Ecto neural progenitor cell (in vitro differentiated cells): ENCODE measurements at regions not wholly inside any gene's neighbourhood (a gene's known extent, or its start where the extent isn't known, plus 50 kb on each side); places are given as distances from the start of the nearest gene placed in this dataset.
"Not testable (repeated sequence)": the region's sequence is repeated elsewhere in the genome, so short reads cannot be mapped to it uniquely, and the experiment has no call there.

Experiments
- DNase-seq: peaks from one replicate; pipeline ENCODE4 v3.0.0-alpha.2; 2018; ENCODE audit warnings: low spot score

DNA sequence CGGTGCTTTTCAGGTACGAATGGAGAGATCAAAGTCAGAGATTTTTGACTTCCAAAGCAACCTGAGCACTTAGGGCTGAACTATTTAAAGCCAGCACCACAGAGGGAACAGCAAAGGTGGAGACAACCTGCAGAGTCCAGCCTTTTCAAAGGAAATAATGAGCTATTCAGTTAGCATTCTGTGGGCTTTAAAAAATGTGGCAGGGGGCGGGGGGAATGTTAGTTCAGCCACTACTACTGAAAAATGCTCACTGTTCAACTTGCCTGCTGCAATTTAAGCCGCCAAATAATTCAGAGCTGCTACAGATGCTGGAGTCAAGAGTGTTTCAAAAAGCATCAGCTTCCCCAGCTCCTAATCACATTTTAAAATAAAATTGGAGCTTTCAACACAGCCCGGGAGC is 473.3 kb upstream of the PLXNA2 start:
- no peak for DNase-seq

DNA sequence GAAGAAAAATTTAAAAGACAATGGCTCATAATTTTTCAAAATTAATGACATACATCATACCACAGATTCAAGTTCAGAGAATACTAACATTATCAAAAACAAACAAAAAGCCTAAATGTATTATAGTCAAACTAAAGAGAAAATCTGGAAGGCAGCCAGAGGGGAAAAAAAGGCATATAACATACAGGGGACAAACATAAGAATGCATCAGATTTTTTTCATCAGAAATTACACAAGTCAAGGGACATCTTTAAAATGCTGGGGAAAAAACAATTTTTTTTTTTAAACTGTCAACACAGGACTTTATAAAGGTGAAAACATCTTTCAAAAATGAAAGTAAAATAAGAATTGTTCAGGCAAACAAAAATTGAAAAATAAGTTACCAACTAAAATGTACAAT is 478.4 kb upstream of the PLXNA2 start:
- no peak for DNase-seq

DNA sequence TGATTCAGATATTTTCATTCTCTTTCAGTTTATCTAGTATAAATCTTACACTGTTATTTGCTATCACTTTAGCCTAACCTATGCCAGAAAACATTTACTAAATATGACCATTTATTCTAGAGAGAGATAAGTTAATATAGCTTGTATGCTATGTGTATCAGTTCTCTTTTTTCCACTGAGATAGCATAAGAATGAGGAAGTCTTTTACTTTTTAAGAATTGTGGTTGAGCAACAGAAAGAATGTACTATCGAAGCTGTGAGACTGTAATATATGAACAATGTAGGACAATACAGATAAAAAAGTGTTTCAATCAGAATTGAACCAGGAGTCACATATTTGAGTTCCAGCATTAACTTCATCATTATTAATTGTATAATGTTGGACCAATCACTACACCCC is 479.9 kb upstream of the PLXNA2 start:
- DNase-seq: no peak

GRCh38 chr1:208728815-208729214 is 484.6 kb upstream of the PLXNA2 start:
- DNase-seq: no peak

DNA sequence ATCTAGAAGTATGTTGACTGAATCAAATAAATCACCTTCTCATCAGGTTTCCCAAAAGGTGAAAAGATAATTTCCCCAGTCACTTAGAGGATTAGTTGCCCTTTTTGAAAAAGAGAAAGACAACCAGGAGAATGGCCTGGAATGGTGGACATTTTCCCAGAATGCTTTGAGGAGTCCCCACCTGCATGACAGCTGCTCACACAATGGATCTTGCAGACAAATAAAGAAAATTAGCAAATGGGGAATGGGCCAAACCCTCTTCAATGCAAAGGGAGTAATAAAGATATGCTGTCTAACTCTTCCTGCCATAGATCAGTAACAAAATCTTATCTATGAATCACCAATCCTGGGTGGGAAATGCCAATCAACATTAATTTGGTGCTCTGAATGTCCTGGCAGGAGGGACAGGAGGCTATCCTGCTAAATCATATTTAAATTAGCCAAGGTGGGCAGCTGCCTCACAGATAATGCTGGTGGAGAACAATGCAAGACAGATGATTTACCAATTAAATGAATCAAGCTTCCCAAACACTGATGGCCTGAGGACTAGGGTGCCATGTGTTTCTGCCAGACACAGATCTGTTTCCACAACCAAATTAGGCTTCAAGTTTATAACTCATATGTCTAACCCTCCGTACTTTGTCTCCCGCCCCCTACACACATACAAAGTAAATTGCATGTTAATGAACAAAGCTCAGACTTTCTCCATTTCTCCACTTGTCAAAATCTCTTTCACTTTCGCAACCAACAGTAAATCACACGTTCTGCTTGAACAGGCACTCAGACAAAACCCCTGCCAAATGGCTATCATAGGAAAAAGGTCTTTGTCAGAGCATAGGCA is 488.0 kb upstream of the PLXNA2 start:
- DNase-seq: no peak

- no peak for DNase-seq
These were observed 493.0 kb upstream of the PLXNA2 start for GRCh38 chr1:208737161-208737560.

DNA sequence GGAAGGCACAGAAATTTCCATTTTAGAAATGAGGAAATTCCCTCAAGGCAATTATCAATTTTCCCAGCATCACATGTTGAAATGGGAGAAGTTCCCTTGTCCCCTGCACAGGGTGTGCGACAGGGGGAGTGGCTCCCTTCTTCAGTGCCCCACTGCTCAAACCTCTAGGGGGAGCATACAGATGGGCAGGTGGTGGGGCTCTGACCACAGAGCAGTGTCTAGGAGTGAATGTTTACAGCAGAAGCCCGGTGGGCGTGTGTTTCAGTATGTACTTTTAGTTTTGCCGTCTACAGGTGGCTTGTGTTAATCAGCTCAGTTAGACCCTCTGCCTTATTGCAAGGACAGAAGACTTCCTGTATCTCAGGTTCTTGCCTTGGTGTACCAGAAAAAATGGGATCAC is 493.7 kb upstream of the PLXNA2 start:
- no peak for DNase-seq

DNA sequence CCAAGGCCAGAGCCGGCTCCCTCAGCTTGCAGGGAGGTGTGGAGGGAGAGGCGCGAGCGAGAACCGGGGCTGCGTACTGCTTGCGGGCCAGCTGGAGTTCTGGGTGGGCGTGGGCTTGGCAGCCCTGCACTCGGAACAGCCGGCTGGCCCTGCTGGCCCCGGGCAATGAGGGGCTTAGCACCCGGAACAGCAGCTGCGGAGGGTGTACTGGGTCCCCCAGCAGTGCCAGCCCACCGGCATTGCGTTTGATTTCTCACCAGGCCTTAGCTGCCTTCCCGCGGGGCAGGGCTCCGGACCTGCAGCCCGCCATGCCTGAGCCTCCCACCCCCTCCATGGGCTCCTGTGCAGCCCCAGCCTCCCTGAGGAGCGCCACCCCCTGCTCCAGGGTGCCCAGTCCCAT is 495.5 kb upstream of the PLXNA2 start:
- not testable (repeated sequence) for DNase-seq

DNA sequence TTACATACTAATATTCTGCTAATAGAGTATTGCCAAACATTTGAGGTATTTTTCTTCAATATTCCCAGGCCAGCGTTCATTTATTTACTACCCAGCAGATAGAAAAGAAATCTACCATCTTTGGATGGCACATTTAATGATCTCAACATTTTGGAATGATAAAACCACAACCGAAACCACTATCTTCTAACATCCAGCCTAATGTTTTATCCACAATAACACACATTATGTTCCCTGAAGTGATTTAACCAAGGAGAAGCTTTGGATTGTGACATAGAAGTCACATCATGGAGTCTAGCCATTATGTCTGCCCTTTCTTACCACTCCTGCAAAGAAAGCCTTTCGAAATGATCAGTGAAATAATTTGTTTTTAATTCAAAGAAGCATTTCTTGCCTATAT is 497.1 kb upstream of the PLXNA2 start:
- no peak for DNase-seq

DNA sequence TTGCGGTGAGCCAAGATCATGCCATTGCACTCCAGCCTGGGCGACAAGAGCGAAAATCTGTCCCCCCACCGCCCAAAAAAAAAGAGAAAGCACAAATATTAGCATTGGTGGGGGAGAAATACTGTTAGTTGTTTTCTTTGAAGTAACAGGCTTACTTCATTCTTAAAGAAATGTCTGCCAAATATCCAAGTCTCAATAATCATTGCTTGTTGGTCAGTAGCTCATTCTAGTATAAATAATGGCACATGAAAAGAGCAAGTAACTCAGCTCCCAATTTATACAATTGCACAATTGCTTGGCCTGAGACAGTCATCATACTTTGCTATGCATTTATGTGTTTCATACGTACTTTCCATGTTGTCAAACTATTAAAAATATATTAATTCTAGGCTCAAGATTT is 499.2 kb upstream of the PLXNA2 start:
- DNase-seq: no peak

DNA sequence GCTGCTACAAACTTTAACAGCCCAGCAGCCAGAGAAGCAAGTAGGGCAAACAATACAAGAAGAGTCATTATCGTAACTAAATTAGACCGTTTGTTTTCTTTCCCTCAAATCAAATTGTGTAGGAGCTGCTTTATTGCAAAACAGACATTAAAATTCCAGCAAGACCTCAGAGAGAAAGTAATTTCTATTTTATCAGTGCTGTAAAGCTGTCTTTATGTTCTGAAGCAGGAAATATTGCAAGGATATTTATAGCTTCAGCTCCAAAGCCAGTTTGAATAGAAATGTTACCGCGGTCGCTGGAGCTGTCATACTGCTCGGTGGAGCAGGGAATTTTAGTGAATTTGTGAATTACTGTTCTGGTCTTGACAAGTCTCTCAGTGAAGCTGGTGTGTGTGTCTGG is 503.8 kb upstream of the PLXNA2 start:
- no peak for DNase-seq

DNA sequence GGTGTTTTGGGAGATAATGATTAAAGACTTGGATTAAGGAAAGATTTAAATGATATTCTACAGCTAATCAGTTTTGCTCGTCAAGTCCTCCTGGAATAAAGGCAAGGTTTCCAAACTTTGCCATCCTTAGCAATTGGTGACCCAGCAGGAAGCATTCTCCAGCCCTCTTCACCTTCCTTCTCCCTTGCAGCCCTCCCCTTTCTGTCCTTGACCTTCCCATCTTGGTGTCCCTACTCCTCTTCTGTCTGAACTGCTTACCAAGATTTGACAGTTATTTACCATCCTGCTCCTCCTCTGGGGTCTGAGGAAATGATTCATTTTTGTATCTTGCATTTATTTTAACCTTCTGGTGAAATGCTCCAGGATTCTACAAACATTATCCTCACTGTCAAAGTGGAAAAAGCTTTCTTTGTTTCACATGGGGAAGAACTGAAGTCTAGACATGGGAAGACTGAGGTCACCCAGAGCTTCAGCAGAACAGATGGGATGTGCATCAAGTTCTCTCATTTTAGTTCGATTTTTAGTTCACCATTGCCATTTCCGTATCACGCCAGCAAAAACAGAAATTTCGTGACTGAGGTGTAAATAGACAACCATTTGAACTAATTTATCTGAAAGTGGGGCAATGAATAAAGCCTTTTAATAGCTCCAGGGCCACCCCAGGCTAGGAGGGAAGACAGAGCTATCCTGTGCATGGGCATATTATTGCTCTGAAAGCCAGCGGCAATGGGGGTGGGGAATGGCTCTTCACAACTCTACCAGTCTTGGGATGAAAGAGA is 504.4 kb upstream of the PLXNA2 start:
- DNase-seq: no peak

- DNase-seq: no peak
These were observed 512.3 kb upstream of the PLXNA2 start for GRCh38 chr1:208756339-208756981.

GRCh38 chr1:208757846-208758245 is 513.7 kb upstream of the PLXNA2 start:
- DNase-seq: no peak

- DNase-seq: no peak
These were observed 515.1 kb upstream of the PLXNA2 start for GRCh38 chr1:208759255-208759654.

GRCh38 chr1:208763971-208764370 is 519.8 kb upstream of the PLXNA2 start:
- DNase-seq: no peak

DNA sequence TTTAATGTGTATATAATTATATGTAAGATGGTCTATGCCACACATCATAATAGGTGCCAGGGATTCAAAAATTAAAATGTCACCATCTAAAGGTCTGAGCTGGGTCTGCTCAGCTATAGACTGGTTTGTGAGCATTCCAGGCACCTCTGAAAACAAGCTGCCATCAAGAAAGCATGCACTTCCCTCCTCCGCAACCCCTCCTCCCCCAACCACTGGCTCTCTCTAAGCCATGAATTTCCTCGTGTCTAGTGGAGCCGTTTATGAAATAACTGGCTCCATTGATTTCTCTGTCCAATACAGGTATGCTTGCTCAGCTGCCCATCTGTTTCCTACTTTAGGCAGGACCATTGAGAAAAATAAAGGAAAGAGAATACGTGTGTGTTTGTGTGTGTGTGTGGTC is 522.6 kb upstream of the PLXNA2 start:
- DNase-seq: no peak

DNA sequence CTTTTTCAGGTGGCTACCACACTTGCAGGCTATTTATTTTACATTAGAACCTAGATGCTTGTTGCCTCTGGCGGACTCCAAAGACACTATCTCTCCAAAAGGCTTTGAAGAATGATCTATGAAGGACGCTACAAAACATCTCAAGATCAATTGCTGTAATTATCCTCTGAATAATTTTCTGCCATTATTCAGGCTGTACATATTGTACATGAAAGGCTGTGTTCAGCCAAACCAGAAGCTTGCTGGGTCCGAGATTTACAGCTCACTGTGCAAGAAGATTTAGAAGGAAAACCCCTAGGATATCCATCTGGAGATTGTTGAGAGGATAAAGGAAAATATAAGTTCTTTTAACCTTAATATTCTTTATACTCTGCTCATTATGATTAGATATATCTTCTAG is 523.6 kb upstream of the PLXNA2 start:
- no peak for DNase-seq

DNA sequence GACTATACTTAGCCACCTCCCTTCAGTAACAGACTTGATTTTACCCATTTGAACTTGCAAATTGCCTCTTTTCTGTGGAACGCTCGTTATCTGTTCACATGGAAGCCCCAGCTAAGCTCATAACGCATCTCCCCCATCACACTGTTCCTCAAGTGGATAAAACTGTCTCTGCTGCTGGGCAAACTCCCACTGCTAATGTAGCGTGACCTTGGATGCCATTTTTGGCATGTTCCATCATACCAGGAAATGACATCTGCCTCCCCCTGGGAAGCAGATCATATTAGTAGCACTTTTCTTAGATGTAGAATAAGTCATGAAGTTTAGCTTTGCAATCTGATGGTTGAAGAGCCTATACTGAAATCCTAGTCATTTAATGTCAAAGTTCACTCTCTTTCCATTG is 528.7 kb upstream of the PLXNA2 start:
- DNase-seq: no peak

DNA sequence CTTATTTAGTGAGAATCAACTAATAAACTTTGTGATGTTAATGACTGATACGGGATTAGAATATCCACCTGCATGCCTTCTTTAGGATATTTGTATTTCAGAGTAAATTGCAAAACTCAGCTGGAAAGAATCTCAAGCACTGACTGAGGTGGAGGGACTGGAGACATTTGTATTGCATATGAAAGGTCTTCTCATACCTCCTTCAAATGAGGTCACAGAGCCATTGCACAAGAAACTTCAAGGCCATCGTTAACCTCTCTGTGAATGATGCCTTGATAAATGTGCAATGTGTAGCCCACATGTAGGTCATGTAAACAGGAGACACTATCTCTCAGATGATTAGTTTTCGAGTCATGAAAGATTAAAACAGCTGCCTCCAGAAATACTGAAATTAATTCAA is 531.7 kb upstream of the PLXNA2 start:
- no peak for DNase-seq

- no peak for DNase-seq
These were observed 534.2 kb upstream of the PLXNA2 start for GRCh38 chr1:208778417-208778816.

- no peak for DNase-seq
These were observed 537.3 kb upstream of the PLXNA2 start for GRCh38 chr1:208781391-208782045.

DNA sequence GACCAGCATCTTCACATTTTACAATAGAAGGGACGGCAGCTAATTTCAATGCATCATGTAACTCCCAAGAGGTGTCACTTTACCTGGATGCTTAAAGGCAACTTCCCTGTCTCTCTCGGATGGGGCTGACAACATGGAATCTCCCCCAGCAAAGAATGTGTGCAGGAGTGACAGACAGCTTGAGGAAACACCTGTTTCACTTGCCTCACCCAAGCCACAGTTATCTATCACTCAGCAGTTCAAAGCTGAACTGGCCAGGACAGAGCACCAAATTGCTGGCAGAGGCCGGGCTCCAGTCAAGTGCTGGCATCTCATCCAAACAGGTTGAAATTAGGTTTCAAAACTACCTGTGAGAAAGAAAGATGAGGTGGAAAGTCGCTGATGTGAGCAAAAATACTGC is 538.0 kb upstream of the PLXNA2 start:
- DNase-seq: no peak
